ENCODE measurements at regions not wholly inside any gene's neighbourhood (a gene's known extent, or its start where the extent isn't known, plus 50 kb on each side); places are given as distances from the start of the nearest gene placed in this dataset.

- no peak for DNase-seq (ENCODE audit: low read depth)
Measured at GRCh38 chr14:34212172-34212929, 249.7 kb downstream of the SPTSSA start.

GRCh38 chr14:34211732-34212131 lies 250.3 kb downstream of the SPTSSA start:
- no peak for DNase-seq (ENCODE audit: low read depth)

GRCh38 chr14:34208532-34208931 lies 253.5 kb downstream of the SPTSSA start:
- DNase-seq (ENCODE audit: low read depth): no peak

- no peak for DNase-seq (ENCODE audit: low read depth)
Measured at GRCh38 chr14:34205799-34206198, 254.9 kb upstream of the EGLN3 start.

GRCh38 chr14:34204774-34205173 lies 253.9 kb upstream of the EGLN3 start:
- DNase-seq (ENCODE audit: low read depth): no peak

GRCh38 chr14:34203251-34203722 lies 252.4 kb upstream of the EGLN3 start:
- peak; percentile 18 for DNase-seq (ENCODE audit: low read depth)

- no peak for DNase-seq (ENCODE audit: low read depth)
Measured at GRCh38 chr14:34201909-34202637, 251.2 kb upstream of the EGLN3 start.

GRCh38 chr14:34199585-34199984 lies 248.7 kb upstream of the EGLN3 start:
- DNase-seq (ENCODE audit: low read depth): peak; percentile 55

- DNase-seq (ENCODE audit: low read depth): no peak
Measured at GRCh38 chr14:34198096-34198495, 247.2 kb upstream of the EGLN3 start.

GRCh38 chr14:34195964-34196363 lies 245.1 kb upstream of the EGLN3 start:
- no peak for DNase-seq (ENCODE audit: low read depth)

GRCh38 chr14:34190717-34191116 lies 239.8 kb upstream of the EGLN3 start:
- no peak for DNase-seq (ENCODE audit: low read depth)

- DNase-seq (ENCODE audit: low read depth): no peak
Measured at GRCh38 chr14:34189866-34190265, 239.0 kb upstream of the EGLN3 start.

- DNase-seq (ENCODE audit: low read depth): no peak
Measured at GRCh38 chr14:34187519-34188044, 236.7 kb upstream of the EGLN3 start.

- no peak for DNase-seq (ENCODE audit: low read depth)
Measured at GRCh38 chr14:34187061-34187460, 236.2 kb upstream of the EGLN3 start.

- DNase-seq (ENCODE audit: low read depth): no peak
Measured at GRCh38 chr14:34184126-34184525, 233.3 kb upstream of the EGLN3 start.

GRCh38 chr14:34183478-34183877 lies 232.6 kb upstream of the EGLN3 start:
- no peak for DNase-seq (ENCODE audit: low read depth)

- DNase-seq (ENCODE audit: low read depth): no peak
Measured at GRCh38 chr14:34181338-34181737, 230.5 kb upstream of the EGLN3 start.

- no peak for DNase-seq (ENCODE audit: low read depth)
Measured at GRCh38 chr14:34180869-34181268, 230.0 kb upstream of the EGLN3 start.

- DNase-seq (ENCODE audit: low read depth): no peak
Measured at GRCh38 chr14:34180434-34180833, 229.6 kb upstream of the EGLN3 start.

- DNase-seq (ENCODE audit: low read depth): no peak
Measured at GRCh38 chr14:34179727-34180126, 228.9 kb upstream of the EGLN3 start.

- no peak for DNase-seq (ENCODE audit: low read depth)
Measured at GRCh38 chr14:34177466-34177865, 226.6 kb upstream of the EGLN3 start.

- DNase-seq (ENCODE audit: low read depth): no peak
Measured at GRCh38 chr14:34175574-34175973, 224.7 kb upstream of the EGLN3 start.

- no peak for DNase-seq (ENCODE audit: low read depth)
Measured at GRCh38 chr14:34174973-34175372, 224.1 kb upstream of the EGLN3 start.

All from EH (cell line).